ENCODE measurements at regions not wholly inside any gene's neighbourhood (a gene's known extent, or its start where the extent isn't known, plus 50 kb on each side); places are given as distances from the start of the nearest gene placed in this dataset.
"Not testable (repeated sequence)": the region's sequence is repeated elsewhere in the genome, so short reads cannot be mapped to it uniquely, and the experiment has no call there.

DNA sequence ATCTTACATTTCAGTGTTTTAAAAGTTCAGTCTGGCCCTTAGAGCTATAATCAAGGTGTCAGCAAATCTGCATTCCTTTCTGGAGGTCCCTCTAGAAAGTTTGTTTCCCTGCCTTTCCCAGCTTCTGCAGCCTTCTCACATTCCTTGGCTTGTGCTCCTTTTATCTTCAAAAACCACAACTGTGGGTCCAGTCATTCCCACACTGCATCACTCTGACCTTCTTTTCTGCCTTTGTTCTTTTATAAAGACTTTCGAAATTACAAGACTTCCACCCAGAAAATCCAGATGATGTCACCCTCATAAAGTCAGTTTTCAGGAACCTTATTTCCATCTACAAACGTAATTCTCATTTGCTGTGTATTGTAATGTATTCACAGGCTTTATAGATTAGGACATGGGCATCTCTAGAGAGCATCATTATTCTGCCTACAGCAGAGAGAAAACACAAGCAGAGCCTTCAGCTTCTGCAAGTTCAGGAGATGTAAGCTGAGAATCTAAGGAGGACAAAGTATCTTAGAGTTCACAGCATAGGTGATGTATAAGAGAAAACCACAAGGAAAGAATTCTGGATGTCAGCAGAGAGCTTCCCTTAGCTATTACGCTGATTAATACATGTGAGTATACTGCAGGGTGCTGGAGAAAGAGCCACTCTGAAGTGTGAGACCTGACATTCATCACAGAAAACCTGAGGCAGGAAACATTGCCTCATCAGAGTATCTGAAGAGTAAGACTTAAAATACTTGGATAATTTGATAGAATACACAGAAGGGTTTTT, 1100.2 kb downstream of the CBLN2 start:
- DNase-seq = no peak

DNA sequence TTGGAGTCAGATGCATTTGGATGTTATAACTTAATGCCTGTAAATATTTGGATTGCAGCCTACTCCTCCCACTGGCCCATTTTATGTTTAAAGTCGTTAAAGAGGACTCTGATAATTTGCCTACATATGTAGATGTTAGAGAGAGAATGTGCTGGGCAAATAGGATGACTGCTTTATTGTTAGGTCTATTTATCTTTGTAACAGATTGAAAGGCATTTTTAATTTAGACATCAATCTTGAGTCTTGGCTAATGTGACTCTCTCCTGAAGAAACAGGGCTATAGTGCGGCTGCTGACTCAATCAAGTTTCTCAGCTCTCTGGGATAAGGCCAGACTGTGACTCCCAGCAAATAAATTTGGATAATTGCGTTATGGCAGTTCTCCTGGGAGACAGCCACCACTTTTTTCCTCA, 1101.4 kb downstream of the CBLN2 start:
- DNase-seq = no peak

DNA sequence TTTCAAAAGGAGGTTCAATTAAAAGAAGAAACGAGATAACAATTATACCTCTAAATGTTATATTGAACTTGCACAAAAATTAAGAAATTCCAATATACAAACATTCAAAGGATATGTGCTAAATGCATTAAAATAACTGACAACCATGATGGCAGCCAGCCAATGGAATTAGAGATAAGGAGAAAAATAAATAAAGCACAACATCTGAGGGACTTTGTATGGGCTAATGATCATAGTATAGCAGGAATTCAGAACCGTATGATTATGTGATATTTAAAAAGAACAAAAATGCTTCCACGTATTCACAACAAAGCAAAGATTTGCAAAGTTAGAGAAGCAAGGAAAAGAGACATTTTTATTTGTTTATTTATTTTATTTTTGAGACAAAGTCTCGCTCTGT, 1103.0 kb downstream of the CBLN2 start:
- no peak for DNase-seq

- no peak for DNase-seq
Measured at GRCh38 chr18:71437511-71437910, 1106.6 kb downstream of the CBLN2 start.

DNA sequence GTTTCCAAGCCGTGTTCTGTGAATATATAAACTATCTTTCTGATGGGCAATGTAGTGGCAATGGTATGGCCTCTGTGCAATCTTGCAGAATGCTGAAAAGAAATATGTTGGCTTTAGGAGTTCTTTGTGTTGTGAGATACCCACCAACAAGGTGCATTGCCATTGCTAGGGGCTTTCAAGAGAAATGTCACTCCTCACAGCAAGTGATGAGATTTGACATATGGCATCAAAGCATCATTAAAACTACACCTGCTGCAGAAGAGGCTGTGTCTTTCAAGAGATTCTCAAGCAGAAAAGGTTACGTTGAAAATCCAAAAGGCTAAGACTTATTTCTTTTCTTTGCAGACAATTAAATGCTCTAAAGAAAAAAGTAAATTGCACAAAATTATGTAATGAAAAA, 1110.8 kb downstream of the CBLN2 start:
- no peak for DNase-seq

- DNase-seq = no peak
Measured at GRCh38 chr18:71431689-71432088, 1112.5 kb downstream of the CBLN2 start.

DNA sequence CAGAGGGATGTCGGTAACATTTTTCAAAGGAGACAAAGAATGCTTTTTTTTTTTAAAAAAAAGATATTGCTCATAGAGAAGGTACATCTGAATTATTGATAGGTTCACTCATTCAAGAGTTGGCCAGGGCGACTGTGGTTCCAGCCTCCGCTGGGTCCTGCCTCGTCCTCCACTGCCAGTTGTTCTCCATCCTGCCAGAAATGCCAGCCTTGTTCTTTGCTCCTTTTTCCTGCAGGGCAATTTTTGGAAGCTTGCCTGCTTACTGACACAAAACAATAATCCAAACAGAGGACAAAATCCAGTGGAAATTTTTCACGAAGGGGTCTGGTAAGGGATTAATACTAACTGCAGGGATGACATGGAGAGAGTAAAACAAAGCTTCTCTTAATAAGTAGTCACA, 1113.0 kb downstream of the CBLN2 start:
- DNase-seq = no peak

DNA sequence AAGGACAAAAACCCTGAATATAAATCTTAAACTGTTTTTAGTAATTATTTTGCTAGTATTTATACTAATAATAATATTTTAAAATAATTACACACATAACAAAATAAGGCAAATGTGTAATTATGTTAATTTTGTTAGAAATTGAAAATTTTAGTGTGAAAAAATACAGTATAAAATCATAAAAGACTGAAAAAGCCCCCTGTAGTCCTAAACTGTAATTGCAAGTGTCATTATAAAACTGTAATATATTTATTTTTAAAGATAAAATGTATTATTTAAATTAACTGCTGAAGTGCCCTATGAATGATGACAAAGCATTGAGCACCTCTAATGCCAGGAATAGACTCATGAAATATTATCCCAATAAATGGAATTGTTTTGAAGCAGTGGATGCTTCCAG, 1117.7 kb downstream of the CBLN2 start:
- DNase-seq = no peak

GRCh38 chr18:71405169-71405809, 1116.4 kb downstream of the SOCS6 start:
- no peak for DNase-seq

DNA sequence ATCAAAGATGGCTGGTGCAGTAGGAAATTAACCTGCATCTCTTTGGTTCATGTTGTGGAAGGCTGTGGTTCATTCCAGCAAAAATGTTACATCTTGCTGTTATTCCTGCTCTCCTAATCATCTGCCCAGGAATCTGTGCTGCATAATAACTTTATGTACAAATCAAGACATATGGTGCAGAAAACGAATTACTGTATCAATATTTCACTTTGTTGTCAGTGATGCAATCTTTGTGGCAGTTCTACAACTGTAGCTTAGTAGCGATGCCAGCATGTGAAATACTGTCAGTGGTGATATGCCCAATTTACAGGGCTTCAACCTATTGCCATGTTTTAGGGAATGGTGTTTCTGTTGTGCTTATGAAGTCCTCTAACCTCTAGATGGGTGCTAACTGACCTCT, 1114.7 kb downstream of the SOCS6 start:
- no peak for DNase-seq

DNA sequence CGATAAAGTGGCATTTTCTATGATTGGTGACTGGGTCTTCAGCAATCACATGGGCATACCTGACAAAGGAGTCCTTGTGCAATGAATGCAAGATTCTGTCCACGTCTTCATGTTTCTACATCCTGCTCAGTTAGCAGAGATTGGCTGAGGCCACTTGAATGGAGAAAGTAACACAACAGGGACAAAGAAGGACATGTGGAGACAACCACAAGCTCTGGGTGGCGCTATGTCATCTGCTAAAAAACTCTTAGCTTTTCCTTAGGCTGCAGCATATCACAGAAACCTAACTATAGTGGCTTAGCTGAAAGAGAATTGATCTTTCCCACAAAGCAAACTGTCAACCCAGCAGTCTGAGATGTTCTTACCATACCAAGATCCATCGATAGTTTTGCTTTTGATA, 1109.7 kb downstream of the SOCS6 start:
- no peak for DNase-seq

DNA sequence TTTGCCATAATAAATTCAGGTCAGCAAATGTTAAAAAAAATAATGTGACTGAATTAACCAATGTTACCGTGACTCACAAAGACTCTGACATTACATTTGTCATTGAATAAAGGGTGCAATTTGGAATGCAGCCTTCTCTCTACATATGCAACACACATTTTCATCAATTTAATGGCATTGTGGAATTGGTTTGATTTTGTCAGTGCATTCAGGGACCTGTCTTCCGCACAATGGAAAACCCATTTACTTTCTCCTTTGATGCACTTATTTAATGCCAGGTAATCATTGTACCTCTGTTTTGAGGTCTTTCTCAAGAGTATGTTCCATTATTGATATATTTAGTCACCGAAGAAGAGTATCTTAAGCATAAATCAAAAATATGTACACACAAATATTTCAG, 1099.3 kb downstream of the SOCS6 start:
- DNase-seq = no peak

GRCh38 chr18:71374294-71375000, 1085.6 kb downstream of the SOCS6 start:
- no peak for DNase-seq

DNA sequence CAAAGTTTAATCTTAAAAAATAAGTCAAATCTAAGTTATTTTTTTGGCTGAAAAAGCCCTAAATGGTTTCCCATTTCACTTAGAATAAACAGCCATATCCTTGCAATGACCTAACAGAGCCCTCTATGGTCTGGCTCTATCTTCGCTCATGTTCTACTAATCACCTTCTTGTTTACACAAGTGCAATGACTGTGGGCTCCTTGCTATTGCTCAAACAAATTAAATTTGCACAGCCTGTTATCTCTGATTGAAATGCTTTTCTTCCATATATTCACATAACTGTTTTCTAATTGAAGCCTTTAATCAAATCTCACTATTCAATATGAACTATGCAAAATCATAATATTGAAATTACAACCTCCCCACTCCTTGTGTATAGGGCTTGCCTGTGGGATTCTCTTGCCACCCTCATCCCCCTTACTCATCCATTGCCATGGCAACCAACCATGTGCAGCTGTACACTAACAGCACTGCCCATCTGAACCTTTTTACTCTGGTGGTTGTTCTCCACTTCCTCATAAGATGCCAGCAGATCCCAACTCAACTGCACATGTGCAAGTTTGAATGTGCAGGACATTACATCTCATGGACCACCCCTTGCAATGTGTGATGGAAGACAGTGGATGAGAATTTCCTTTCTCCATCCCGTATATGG, 1083.2 kb downstream of the SOCS6 start:
- DNase-seq = no peak

GRCh38 chr18:71370671-71371445, 1082.0 kb downstream of the SOCS6 start:
- DNase-seq = no peak

DNA sequence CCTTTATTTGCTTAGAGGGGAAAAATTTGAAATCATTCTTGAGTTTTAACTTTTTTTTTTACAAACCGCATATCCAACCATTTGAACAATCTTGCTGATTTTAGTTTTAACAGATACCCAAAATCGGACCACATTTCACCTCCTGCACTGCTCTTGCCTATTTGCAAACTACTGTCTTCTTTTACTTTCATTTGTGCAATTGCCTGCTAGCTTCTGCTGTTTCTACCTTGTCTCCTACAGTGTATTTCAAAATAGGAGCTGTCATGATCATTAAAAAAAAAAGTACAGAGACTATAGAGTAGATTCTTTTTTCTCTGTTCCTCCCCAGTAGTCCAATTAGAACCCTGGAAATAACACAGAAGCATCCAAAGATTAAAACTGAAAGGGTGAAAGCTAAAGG, 1081.2 kb downstream of the SOCS6 start:
- no peak for DNase-seq

DNA sequence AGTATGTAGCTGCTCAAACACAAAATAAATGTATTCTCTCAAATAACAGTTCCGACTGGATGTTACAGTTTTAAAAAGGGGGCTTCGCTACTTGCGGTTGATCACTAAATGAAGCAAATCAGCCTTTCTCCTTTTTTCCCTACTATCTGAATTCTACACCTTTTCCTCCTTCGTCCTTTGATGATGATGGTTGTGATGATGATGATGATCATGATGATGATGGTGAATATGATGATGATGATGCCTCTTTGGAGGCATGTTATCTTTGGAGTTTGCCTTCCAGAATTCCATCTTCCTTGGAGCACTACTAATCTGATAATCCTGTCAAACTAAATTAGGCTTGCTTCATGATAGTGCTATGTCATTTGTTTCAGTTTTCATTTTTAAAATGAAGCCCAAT, 1073.3 kb downstream of the SOCS6 start:
- no peak for DNase-seq

DNA sequence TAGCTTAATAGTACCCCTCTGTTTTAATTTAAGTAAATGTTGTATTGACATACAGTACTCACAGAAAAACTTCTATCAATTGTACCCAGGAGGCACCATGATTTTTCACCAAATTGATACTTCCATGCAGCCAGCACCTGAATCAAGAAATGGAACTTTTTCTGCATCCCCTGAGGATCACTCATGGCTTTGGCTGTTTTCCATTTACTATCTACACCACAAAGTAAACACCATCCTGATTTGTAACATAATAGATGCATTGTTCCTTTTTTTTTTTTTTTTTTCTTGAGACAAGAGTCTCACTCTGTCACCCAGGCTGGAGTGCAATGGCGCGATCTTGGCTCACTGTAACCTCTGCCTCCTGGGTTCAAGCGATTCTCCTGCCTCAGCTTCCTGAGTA, 1066.8 kb downstream of the SOCS6 start:
- DNase-seq = not testable (repeated sequence)

- DNase-seq = no peak
Measured at GRCh38 chr18:71352618-71353017, 1063.8 kb downstream of the SOCS6 start.

DNA sequence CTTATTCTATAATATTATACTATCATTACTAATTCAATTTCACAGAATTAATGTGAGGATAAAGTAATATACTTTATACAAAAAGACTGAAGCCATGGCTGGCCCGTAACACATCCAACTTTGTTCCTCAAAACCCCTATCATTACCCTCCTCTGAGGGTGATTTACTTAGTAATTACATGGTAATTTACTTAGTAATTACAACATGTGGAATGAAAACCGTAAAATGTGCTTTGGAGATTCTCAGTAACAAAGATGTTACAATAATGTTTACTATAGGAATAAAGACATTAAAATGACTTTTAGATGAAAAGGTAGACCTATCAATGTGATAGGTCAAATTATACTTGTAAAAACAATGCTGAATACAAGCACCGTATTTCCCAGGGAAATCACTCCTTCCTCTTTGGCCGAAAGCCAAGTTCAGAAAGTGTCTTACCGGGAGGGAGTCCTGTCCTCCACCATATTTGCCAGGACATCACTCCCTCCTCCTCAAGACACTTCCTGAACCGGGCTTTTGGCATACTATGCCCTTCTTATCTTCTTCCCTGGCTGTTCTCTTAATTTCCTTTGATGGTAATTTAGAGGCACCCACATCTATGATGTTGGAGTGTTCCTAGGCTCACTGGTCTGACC, 1047.8 kb downstream of the SOCS6 start:
- no peak for DNase-seq

GRCh38 chr18:71329563-71329962, 1040.7 kb downstream of the SOCS6 start:
- no peak for DNase-seq

DNA sequence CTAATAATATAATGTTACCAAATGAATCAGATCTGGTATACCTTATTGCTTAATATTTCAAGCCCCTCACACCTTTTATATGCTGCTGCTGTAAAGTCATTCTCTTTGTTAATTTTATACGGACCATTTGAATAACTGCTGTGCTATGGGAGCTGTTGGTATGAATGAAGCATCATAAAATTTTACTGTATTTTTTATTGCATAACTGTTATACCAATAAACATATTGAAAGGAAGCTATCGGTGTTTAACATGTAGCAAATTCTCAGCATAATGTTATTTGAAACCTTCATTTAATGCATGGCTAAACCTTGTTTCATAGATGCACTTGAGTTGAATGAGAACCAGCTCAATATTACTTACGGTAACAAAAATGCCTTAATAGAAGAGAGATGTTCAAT, 1040.3 kb downstream of the SOCS6 start:
- DNase-seq = no peak

Measured in CD4-positive, alpha-beta T cell treated with Interleukin-17A for 1 hour (primary cell).